OCI-LY7 (cell line): ENCODE measurements at regions not wholly inside any gene's neighbourhood (a gene's known extent, or its start where the extent isn't known, plus 50 kb on each side); places are given as distances from the start of the nearest gene placed in this dataset.

ENCODE experiments used
- CTCF ChIP-seq: fragments of 200-600 bp; sonication (generic); conservative IDR thresholded peaks from 2 replicates; pipeline ENCODE4 v1.5.1; 2014; ENCODE audit warnings: mild to moderate bottlenecking, antibody characterized with exemption, low read length, moderate library complexity, mixed read lengths
- EZH2phosphoT487 ChIP-seq: fragments of 200-600 bp; sonication (generic); IDR thresholded peaks from 2 replicates; pipeline ENCODE4 v1.6.1; 2018; ENCODE audit warnings: low read depth, borderline replicate concordance, mild to moderate bottlenecking, mixed run types, antibody characterized with exemption, low read length, moderate library complexity, mixed read lengths

- TF ChIP-seq CTCF: no peak
- no peak for TF ChIP-seq EZH2phosphoT487
Observed at GRCh38 chr6:139485185-139485584, 110.7 kb upstream of the CITED2 start.
